Urinary bladder (tissue), 3 donors: ENCODE measurements at regions not wholly inside any gene's neighbourhood (a gene's known extent, or its start where the extent isn't known, plus 50 kb on each side); places are given as distances from the start of the nearest gene placed in this dataset.

ENCODE experiments used
- DNase-seq: peaks from one replicate; pipeline ENCODE4 v3.0.0-alpha.2; 2015; ENCODE audit errors: extremely low spot score
- H3K27ac ChIP-seq: one replicate; pipeline ENCODE4 v1.5.1; 2013; ENCODE audit warnings: low read depth, mild to moderate bottlenecking, moderate library complexity
- H3K36me3 ChIP-seq: one replicate; pipeline ENCODE4 v1.6.1; 2013; ENCODE audit warnings: mild to moderate bottlenecking, moderate library complexity; ENCODE audit not compliant: insufficient read depth
- H3K4me1 ChIP-seq: one replicate; pipeline ENCODE4 v1.6.1; 2013; ENCODE audit warnings: mild to moderate bottlenecking, moderate library complexity; ENCODE audit not compliant: insufficient read depth
- H3K4me3 ChIP-seq: one replicate; pipeline ENCODE4 v1.5.1; 2013; ENCODE audit warnings: low read depth, low read length
- WGBS: extraction: QIAGEN DNeasy Blood & Tissue Kit; methylation state at CpG from one replicate; pipeline ENCODE4 v1.1.7; 2013; 5-methylcytosine and 5-hydroxymethylcytosine counted together
- donor health status: healthy with polysubstance abuse.
- donor health status: healthy.

DNA sequence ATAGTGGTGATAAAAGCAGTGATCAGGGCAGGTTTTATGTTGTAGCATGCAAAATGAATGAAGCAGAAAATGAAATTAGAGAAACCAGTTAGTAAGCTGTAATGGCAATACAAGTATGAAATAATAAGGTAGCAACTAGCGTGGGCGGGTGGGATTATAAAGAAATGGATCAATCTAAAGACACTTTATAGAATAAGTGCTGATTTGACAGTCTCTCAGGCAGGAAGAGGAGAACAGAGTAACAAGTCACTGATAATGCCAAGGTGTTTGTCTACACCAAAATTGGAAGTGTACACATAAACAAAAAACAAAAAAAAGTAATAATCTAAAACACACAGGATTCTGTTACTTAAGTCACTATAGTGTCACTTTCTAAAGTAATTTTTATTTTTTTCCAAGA is 51.0 kb upstream of the PCBP1 start:
- Histone ChIP-seq H3K4me1 (no peaks in the 10 kb centered on the region), H3K36me3 (no peaks in the 10 kb centered on the region), H3K27ac (no peak overlapping the region), H3K4me3 (no peak overlapping the region)
- no peak for DNase-seq
- 95% methylated on average over 2 of the region's 2 CpGs for WGBS

DNA sequence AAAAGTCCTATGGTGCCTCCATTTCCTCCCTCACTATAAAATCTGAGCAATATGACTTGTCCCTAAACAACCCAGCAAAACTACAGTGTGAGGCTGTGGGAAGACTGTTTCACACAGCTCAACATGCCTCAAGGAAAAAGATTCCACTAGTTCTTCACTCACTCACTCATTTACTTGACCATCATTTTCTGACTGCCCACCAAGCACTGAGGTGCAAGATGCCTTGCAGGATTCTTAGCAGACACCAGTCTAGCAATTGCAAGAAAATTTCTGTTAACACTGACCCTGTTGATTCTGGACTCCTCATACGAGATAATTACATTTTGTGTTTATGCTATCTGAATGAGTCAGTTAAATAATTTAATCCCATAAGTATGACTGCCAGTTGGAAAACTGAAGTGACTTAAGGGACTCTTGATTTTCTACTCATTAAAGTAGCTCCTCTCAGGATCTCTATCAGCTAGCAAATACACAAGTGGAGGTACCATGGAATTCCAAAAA is 51.9 kb upstream of the PCBP1 start:
- no peak overlapping the region for H3K27ac ChIP-seq
- no peaks in the 10 kb centered on the region for H3K36me3 ChIP-seq
- whole genome bisulfite sequencing, result 17% methylated on average over 1 of the region's 1 CpG
- DNase-seq, result no peak
- H3K4me3 ChIP-seq, result no peak overlapping the region
- no peaks in the 10 kb centered on the region for H3K4me1 ChIP-seq

DNA sequence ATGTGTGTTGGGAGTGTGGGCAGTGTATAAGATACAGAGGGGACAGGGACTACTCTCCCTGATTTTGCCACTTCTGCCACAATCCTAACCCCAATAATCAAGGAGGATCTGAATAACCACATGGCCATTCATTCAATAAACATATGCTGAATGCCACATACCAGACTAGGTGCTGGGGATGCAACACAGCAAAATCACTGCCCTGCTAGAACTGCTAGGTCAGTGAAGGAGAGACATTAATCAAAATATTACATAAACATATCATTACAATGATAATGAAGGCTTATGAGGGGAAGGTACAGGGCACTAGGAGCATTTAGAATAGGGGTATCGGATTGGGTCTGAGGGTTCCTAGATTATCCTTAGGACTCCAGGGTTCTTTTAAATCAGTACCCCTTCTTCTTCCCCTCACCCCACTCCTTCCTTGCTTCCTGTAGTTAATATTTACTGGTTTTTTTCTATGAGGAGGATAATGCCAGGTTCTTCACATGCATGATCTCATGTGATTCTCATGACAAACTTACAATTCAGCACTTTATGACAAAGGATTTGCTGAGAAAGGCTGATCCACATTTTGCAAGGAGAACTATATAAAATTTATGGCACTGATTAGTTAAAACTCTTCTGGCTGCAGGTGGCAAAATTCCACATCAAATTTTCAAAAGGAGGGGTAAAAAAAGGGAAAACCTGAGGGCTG is 56.4 kb upstream of the PCBP1 start:
- no peak overlapping the region for H3K27ac ChIP-seq
- 59% methylated on average over 1 of the region's 1 CpG for WGBS
- no peak for DNase-seq

DNA sequence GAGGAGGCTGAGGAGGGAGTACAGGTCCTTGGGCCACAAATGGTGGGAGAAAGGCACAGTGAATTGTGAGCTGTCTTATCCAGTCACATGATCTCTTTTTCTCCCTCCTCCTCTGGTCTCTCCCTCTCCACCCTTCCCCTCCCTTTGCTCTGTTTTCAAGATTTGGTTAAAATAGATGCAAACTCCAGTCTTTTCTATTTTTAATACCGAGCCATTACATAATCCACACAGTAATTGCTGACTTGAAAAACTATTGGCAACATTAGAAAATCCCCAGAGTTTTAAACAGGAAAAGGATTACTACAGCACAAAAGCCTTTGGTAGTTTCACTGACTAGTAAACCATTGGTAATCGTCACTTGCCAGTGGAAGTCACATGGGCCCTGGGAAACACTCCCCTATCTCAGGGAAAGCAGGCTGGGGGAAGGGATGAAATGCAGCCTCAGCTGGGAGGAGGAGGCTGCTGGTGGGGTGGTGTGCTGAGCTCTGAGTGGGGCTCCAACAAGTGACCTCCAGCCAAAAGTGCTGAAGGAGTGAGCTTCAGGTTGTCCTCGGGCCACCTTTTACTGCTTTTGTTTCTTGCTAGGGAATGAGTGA is 57.4 kb upstream of the PCBP1 start:
- 14% methylated on average over 3 of the region's 3 CpGs for WGBS
- Histone ChIP-seq H3K27ac (peak overlapping the region; percentile 79), H3K36me3 (no peaks in the 10 kb centered on the region), H3K4me3 (no peak overlapping the region), H3K4me1 (no peaks in the 10 kb centered on the region)
- no peak for DNase-seq

More for the DNA sequence above, 56.4 kb upstream of the PCBP1 start:
- Histone ChIP-seq H3K4me3 (no peak overlapping the region), H3K4me1 (no peaks in the 10 kb centered on the region), H3K36me3 (no peaks in the 10 kb centered on the region)

DNA sequence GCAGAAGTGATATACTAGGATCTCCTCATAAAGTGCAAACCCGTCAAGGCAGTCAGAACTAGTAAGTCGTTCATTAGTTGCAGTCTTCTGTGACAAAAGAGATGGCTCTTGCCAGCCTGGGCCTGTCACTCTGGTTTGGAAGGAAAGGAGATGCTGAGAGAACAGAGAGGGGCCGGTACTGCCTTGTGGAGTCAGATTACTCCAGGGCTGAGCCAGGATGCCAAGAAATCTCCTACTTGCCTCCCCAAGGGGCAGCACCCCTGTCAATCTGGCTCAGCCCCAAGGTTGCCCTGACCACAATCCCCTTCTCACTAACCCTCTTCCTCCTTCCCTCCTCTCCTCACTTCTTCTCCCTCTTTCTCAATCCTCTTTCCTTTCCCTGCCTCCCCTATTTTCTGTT is 62.9 kb upstream of the ASPRV1 start:
- Histone ChIP-seq H3K4me1 (no peaks in the 10 kb centered on the region), H3K27ac (no peak overlapping the region), H3K4me3 (no peak overlapping the region), H3K36me3 (no peaks in the 10 kb centered on the region)
- DNase-seq, result no peak
- 64% methylated on average over 3 of the region's 3 CpGs for whole genome bisulfite sequencing

DNA sequence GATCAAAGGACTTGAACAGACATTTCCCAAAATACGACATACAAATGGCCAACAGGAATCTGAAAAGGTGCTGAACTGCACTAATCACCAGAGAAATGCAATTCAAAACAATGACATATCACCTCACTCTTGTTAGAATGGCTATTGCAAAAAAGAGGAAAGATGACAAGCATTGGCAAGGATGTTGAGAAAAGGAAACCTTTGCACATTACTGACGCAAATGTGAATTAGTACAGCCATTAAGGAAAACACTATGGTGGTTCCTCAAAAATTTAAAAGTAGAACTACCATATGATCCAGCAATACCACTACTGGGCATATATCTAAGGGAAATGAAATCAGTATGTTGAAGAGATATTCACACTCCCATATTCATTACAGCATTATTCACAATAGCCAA is 57.7 kb upstream of the ASPRV1 start:
- Histone ChIP-seq H3K4me1 (no peaks in the 10 kb centered on the region), H3K4me3 (no peak overlapping the region), H3K27ac (no peak overlapping the region), H3K36me3 (no peaks in the 10 kb centered on the region)
- WGBS, result 86% methylated on average over 2 of the region's 2 CpGs
- DNase-seq, result no peak

DNA sequence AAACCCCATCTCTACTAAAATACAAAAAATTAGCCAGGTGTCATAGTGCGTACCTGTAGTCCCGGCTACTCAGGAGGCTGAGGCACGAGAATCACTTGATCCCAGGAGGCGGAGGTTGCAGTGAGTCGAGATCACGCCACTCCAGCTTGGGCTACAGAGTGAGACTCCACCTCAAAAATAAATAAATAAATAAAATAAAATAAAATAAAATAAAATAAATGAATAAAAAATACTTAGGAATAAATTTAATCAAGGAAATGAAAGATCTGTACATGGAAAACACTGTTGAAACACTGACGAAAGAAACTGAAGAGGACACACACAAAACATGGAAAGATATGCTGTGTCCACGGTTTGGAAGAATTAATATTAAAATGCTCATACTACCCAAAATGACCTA is 56.5 kb upstream of the ASPRV1 start:
- H3K36me3 ChIP-seq, result no peaks in the 10 kb centered on the region
- H3K27ac ChIP-seq, result no peak overlapping the region
- WGBS, result 94% methylated on average over 8 of the region's 8 CpGs
- H3K4me1 ChIP-seq, result no peaks in the 10 kb centered on the region
- no peak overlapping the region for H3K4me3 ChIP-seq
- DNase-seq, result no peak

DNA sequence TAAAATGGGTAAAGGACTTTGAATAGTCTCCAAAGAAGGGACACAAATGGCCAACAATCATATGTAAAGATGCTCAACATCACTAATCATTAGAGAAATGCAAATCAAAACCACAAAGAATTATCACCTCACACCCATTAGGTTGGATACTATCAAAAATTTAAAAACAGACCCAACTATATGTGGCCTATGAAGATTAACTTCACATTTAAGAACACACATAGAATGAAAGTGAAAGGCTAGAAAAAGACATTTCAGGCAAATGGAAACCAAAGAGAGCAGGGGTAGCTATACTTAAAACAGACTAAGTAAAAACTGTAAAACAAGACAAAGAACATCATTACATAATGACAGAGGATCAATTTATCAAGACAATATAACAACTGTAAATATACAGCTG is 53.5 kb upstream of the ASPRV1 start:
- H3K4me3 ChIP-seq, result no peak overlapping the region
- H3K36me3 ChIP-seq, result no peaks in the 10 kb centered on the region
- H3K27ac ChIP-seq, result no peak overlapping the region
- DNase-seq, result no peak
- no peaks in the 10 kb centered on the region for H3K4me1 ChIP-seq

DNA sequence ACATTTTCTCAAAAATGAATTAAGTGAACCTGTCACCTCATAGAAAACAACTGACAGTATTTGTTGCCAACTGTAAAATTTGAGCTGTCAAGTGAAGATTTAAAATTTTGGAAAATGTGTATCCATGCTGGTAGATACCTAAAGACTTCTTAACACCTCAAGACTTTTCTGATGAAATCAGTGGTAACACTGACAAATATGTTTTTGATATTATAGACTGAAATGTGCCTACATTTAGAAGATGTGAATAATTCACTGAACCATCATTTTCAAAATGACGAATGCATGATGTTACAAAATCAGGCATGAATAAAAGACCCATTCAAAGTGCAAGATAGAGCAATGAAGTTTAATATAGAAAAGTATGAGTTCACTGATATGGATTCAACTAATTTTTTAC is 51.5 kb upstream of the ASPRV1 start:
- WGBS, result 94% methylated on average over 1 of the region's 1 CpG
- no peaks in the 10 kb centered on the region for H3K4me1 ChIP-seq

DNA sequence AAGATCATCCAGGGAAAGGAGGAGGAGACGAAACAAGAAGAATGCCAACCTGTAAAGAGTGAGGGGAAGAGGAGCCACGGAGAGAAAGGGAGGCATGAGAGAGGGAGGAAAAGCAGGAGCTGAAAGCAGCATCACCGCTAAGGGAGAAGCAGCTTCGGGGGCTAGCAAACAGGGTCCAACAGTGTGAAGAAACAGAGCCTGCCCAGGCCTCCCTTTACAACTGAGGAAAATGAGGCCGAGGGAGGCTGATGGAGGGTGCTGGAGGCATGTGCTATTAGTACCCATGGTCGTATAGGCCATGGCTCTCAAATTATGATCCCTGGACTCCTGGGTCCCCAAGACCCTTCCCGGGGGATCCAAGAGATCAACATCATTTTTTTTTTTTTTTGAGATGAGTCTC is 50.4 kb upstream of the ASPRV1 start:
- H3K4me1 ChIP-seq, result no peaks in the 10 kb centered on the region
- H3K4me3 ChIP-seq, result no peak overlapping the region
- DNase-seq, result no peak
- no peak overlapping the region for H3K27ac ChIP-seq
- H3K36me3 ChIP-seq, result no peaks in the 10 kb centered on the region
- WGBS, result 92% methylated on average over 7 of the region's 7 CpGs

More for the DNA sequence above, 51.5 kb upstream of the ASPRV1 start:
- Histone ChIP-seq H3K36me3 (no peaks in the 10 kb centered on the region), H3K4me3 (no peak overlapping the region), H3K27ac (no peak overlapping the region)
- no peak for DNase-seq

DNA sequence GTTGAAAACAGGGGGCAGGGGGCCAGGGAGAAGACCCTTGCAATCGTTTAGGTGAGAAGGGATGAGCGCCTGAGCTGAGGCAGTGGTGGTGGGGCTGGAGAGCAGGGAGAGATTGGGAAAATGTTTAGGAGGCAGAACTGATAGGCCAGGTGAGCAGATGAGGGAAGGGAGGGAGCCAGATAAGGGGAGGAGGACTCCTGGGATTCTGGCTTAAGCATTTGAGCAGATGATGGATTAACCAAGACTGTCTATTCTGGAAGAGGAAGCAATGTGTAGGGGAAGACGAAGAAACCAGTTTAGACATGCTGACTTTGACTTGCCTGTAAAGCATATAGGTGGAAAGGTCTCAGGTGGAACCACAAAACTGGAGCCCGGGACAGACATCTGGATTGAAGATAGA is 49.9 kb upstream of the ASPRV1 start:
- 86% methylated on average over 4 of the region's 4 CpGs for WGBS
- DNase-seq, result no peak
- H3K4me1 ChIP-seq, result no peaks in the 10 kb centered on the region
- no peaks in the 10 kb centered on the region for H3K36me3 ChIP-seq
- H3K4me3 ChIP-seq, result no peak overlapping the region
- no peak overlapping the region for H3K27ac ChIP-seq
